ENCODE measurements at regions not wholly inside any gene's neighbourhood (a gene's known extent, or its start where the extent isn't known, plus 50 kb on each side); places are given as distances from the start of the nearest gene placed in this dataset.

GRCh38 chr10:57535306-57535705 is 732.4 kb downstream of the IPMK start:
- TF ChIP-seq CTCF (IDR thresholded peaks at IDR 0.05), result no peak
- no peak for TF ChIP-seq ZFX (IDR thresholded peaks at IDR 0.05; ENCODE audit: borderline replicate concordance)

All from 22Rv1 (cell line).